Esophagus muscularis mucosa (tissue), 4 donors: ENCODE measurements at regions not wholly inside any gene's neighbourhood (a gene's known extent, or its start where the extent isn't known, plus 50 kb on each side); places are given as distances from the start of the nearest gene placed in this dataset.

ENCODE experiments used
- CTCF ChIP-seq, 3 experiments: fragments of 200-600 bp in 2 of 3; fragments of 450-650 bp in 1 of 3; sonication (generic) in 2 of 3; IDR thresholded peaks; one replicate each; pipeline ENCODE4 v1.5.1; 2017 to 2019; ENCODE audit warnings: antibody characterized with exemption in 3 of 3, mild to moderate bottlenecking in 2 of 3, moderate library complexity in 1 of 3
- EP300 ChIP-seq: sonication (generic); formaldehyde crosslinking; IDR thresholded peaks from one replicate; pipeline ENCODE4 v1.6.1; 2017; ENCODE audit warnings: antibody characterized with exemption
- POLR2A ChIP-seq: fragments of 450-650 bp; IDR thresholded peaks from one replicate; pipeline ENCODE4 v1.6.1; 2017; ENCODE audit warnings: antibody characterized with exemption, moderate library complexity, mild to moderate bottlenecking, low read depth
- POLR2AphosphoS5 ChIP-seq, 2 donors: sonication (generic); formaldehyde crosslinking; IDR thresholded peaks; one replicate each; pipeline ENCODE4 v1.6.1; 2017; ENCODE audit warnings: antibody characterized with exemption in 2 of 2

- TF ChIP-seq POLR2A: no peak
- TF ChIP-seq CTCF (IDR thresholded peaks at IDR 0.05): no peak
- TF ChIP-seq POLR2AphosphoS5 (IDR thresholded peaks at IDR 0.05): no peak
- TF ChIP-seq EP300: no peak
Observed at GRCh38 chr13:90591260-90591926, 756.1 kb upstream of the MIR17HG start.
